ENCODE measurements at regions not wholly inside any gene's neighbourhood (a gene's known extent, or its start where the extent isn't known, plus 50 kb on each side); places are given as distances from the start of the nearest gene placed in this dataset.
"Not testable (repeated sequence)": the region's sequence is repeated elsewhere in the genome, so short reads cannot be mapped to it uniquely, and the experiment has no call there.

GRCh38 chr7:128616799-128617198, 55.3 kb upstream of the GARIN1A start:
- DNase-seq (ENCODE audit: low read depth): not testable (repeated sequence)

More at GRCh38 chr7:128616799-128617198, 55.3 kb upstream of the GARIN1A start:
- H3K4me3 ChIP-seq (ENCODE audit: low read depth, low read length): not testable (repeated sequence)
